HG03558 (cell line): ENCODE measurements at regions not wholly inside any gene's neighbourhood (a gene's known extent, or its start where the extent isn't known, plus 50 kb on each side); places are given as distances from the start of the nearest gene placed in this dataset.

ENCODE experiments used
- ATAC-seq: cut with Tn5 transposase; IDR thresholded peaks from one replicate; pipeline ENCODE4 v1.9.1; 2021; ENCODE audit warnings: moderate number of reproducible peaks; ENCODE audit not compliant: unreplicated experiment; ENCODE audit errors: extremely low read depth

DNA sequence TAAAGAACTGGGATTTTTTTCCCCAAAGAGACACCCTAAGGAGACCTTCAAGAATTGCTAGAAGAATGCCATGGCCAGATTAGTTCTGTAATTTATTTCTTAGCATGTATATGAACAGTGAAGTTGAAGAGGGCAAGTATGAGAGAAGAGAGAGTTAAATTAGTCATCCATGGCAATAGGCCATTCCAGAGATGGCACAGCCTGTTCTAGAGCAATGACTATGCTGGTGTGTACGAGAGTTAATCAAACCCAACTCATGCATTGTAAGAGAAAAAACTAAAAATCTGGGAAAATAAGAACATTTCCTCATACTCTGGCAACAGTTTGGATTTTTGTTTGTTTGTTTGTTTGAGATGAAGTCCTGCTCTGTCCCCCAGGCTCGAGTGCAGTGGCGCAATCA is 112.1 kb upstream of the PIK3C3 start:
- no peak for ATAC-seq

DNA sequence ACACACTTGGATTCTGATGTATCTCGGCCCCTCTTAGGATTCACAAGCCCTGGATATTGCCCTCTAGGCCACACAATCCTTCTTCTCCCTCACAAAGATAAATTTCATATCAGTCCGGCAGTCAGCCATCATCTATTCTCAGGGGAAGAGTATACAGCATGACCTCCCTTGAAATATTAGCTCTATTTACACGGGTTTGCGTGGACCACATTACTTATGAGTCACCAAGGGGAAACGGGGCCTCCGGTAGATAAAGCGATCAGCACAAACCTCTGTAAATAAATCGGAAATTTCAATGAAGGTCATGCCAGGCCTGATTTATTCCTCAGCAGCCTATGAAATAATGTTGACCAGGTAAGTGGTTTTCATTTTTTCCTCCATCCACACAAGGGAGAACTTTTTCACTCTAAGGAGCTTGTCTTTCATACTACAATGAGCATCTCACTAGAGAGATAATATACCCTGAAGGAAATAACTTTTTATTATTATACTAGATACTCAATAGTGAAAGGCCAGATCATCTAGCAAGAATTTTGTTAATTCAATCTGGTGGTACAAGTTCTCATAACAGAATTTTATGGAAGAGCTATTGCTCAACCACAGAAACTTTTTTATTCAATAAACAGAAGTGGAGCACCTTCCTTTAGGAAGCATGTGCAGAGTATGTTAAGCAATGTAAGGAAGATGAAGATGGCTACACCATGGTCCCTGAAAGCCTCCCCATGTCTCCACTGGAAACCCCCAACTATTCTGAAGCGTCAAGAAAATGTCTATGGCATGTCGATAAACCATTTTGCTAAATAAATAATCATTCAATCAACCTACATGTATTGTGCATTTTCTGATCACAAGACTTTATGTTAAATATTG is 125.2 kb upstream of the PIK3C3 start:
- ATAC-seq, result no peak

DNA sequence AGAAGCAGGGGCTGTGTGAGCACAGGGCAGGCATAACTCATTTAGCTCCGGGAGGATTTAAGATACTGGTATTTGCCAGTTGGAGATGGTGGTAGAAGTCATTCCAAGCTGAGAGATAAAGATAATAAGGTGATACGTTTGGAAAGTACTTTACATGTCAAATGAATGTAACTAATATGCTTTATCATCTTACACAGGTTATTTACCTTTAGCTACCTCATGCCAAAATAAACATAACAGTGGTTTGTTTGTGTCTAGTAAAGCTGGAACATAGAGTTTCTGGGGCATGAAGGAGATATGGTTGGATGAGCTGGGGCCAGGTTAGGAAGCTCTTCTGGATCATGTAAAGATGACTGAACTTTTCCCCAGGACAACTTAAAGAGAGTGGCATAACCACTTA is 126.9 kb upstream of the PIK3C3 start:
- ATAC-seq, result no peak

- ATAC-seq, result no peak
These were observed 134.2 kb upstream of the PIK3C3 start for GRCh38 chr18:41820784-41821183.

DNA sequence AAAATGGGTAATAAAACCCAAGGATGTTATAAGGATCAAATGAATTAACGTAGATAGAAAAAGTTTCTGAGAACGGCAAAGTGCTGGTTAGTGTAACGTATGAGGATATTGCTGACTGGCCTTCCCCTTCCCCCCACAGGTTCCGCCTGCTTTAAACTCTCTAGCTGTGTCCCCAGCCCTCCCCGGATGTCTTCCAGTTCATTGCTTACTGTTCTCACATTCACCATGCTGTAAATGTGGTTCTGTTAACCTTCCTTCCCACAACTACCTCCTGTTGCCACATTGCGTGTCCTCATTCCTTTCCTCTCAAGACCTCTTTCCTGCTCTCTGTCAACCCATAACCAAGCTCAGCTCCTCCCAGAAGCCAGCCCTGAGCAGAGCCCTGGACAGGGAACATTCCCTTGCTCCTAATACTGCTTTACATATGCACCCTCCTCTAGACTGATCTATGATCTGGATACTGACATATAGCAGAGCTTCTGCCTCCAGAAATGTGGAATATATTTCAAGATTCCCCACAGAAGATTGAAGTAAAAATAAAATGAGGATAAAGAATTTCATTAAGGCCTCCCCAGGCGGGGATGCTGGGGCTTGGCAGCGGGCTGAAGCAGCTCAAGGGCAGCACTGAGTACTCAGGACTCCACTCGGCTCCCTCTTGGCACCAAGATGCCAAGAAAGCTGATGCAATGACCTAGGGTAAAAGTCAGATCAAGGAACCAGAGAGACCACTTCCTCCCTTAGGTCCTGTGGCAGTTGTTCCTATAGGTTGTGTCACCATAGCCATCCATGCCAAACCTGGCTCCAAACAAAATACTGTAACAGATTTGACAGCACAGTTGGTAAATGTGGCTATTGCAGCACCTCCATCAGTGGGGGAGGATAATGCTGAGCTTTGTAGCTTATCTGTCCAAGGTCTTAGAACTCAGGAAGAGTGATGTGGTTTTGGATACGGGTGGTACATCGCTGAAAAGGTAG is 136.4 kb upstream of the PIK3C3 start:
- ATAC-seq, result no peak

DNA sequence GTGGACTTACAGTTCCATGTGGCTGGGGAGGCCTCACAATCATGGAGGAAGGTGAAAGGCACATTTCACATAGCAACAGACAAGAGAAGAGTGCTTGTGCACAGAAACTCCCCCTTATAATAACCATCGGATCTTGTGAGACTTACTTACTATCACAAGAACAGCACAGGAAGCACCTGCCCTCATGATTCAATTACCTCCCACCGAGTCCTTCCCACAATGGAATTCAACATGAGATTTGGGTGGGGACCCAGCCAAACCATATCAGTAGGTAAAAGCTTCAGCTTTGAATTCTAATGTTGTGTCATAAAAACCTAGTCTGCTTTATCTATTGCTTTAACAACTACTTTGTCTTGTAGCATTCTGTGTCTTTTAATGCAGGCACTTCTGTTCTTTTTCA is 140.4 kb upstream of the PIK3C3 start:
- no peak for ATAC-seq

DNA sequence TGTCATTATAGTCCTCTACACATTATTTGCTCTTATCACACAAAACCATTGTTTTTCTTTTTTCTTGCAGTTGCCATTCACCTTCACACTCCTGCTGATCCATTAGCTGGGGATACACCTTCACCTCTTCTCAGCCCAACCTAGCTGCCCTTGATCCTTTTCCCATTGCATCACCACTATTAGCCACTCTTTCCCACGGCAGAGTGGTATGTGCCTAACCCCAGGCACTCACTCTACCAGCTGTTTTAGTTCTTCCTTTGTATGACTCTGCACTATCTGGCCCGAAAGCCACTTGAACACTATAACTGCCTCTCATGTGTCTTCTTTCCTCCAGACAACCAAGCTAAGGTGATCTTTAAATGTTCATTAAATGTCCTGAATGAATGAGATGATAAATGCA is 145.4 kb upstream of the PIK3C3 start:
- ATAC-seq, result no peak

DNA sequence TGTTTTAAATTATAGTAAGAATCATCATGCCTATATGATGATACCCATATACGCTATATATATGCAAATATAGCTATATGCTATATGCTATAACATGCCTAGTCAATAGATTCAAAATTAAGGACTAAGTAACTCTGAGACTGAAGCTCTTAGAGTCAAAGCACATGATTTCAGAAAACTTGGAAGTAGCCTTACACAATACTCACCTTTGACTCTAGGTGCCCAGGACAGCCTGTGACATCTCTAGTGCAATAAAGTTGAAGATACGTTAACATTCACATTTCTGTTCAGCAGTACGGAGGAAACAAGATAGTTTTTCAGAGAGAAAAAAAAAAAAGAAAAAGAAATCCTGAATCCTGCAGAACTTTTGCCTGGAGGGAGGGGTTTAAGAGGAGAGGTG is 149.7 kb upstream of the PIK3C3 start:
- no peak for ATAC-seq

DNA sequence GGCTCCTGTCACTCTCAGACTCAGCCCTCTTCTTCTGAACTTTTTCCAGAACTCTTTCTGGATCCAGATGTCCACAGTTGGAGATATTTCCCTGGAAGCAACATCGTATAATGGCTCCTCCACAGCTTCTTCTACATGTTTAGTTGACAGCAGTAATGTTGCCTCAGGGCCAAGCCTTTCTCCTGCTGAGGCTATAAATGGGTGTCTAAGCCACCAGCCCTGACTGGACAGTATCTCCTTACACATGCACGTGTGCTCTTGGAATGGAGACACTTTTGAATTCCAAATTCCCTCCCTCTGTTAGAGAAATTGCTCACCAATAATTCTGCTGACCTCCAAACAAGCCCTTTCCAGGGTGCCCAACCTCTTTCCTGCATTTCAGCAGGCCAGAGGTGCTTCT is 156.2 kb upstream of the PIK3C3 start:
- no peak for ATAC-seq

DNA sequence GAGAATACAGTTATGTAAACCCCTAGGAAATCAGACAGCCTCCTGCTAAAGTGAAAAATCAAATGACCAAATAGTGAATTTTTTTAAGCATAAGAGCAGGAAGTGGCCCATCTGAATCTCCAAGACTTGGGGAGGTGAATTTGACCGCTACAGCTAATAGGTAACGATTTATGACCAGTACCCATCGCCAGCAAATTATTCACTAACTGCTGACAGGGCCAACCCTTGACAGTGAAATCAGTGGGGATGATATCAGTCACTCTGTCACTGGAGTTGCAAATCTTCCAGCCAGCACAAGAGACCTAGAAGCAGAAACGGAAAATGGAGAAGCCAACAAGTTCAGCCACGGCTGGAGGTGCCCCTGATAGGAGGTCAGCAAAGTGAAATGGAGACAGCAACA is 164.3 kb upstream of the PIK3C3 start:
- no peak for ATAC-seq

DNA sequence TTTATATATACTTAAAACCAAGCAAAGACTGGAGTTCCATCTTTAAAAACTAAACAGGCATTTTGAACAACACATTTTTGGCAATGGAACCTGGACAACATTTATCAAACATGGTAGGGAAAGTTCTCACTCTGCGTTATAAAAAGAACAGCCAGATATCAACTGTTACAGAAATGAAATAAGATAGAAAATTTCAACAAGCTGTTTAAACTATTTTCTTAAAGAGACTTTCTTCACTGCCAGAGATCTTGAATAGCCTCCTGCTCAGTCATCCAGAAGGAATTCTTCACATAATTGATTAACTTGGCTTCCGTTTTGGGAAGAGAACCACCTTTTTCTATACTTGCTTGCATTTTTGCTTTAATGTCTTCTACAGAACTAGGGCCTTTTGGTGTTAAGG is 166.0 kb upstream of the PIK3C3 start:
- no peak for ATAC-seq

GRCh38 chr18:41783879-41784278 is 171.2 kb upstream of the PIK3C3 start:
- ATAC-seq, result no peak

- no peak for ATAC-seq
These were observed 171.8 kb upstream of the PIK3C3 start for GRCh38 chr18:41783065-41783818.

GRCh38 chr18:41771973-41772372 is 183.1 kb upstream of the PIK3C3 start:
- no peak for ATAC-seq

- no peak for ATAC-seq
These were observed 185.8 kb upstream of the PIK3C3 start for GRCh38 chr18:41769265-41769664.

GRCh38 chr18:41768467-41768866 is 186.6 kb upstream of the PIK3C3 start:
- no peak for ATAC-seq

GRCh38 chr18:41767960-41768359 is 187.1 kb upstream of the PIK3C3 start:
- ATAC-seq, result no peak

- ATAC-seq, result no peak
These were observed 189.6 kb upstream of the PIK3C3 start for GRCh38 chr18:41765460-41765859.

- no peak for ATAC-seq
These were observed 191.7 kb upstream of the PIK3C3 start for GRCh38 chr18:41763361-41763760.

DNA sequence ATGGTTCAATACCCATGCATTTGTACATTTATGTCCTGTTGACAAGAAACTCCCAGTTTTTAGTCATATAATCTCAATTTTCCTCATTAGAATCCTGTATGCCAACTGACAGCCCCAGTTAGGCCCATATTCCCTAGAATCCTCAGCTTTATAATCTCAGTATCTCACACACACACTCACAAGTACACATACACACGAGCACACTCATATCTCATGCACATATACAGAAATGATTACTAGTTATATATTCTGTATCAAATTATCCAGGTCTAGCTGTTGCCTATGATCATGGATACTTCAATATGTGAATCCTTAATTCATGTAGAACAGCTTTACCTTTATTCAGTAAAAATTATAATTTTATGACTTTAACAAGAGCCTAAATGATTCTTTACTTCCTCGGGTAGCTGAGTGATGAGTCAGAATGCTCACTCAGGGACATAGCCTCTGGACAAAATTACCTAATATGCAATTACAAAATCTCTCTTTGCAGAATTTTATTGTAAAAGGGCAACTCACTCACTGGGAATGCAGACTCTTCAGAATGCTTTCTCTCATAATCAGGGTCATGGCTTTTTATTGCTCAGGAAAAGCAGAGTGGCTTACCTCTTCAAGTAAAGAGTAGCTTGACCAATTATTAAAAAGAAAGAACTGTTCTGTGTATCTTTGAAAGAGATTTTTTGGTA is 193.6 kb upstream of the PIK3C3 start:
- ATAC-seq, result no peak
